IMR-90 (cell line): ENCODE measurements at regions not wholly inside any gene's neighbourhood (a gene's known extent, or its start where the extent isn't known, plus 50 kb on each side); places are given as distances from the start of the nearest gene placed in this dataset.

Experiments used
- ATAC-seq: fragments of 200-7000 bp; cut with Tn5 transposase; 2 replicates; pipeline ENCODE4 v1.9.1; 2020; ENCODE audit warnings: low read depth, mild to moderate bottlenecking, moderate library complexity
- BruUV-seq: library from RNA; stranded (reverse); fragments of 400-500 nt; replicated peaks from 2 replicates; lab custom pipeline; 2021; lab: Mats Ljungman, UMichigan
- CTCF ChIA-PET: fragments of 300-600 bp; formaldehyde crosslinking; extraction: SDS; loops from one replicate; lab custom pipeline; 2021; ENCODE audit warnings: antibody characterized with exemption; lab: Yijun Ruan, JAX
- POLR2A ChIA-PET: fragments of 300-600 bp; sonication (Branson Sonifier 250); formaldehyde crosslinking; loops from one replicate; lab custom pipeline; 2022; ENCODE audit warnings: antibody characterized with exemption; ENCODE audit not compliant: unreplicated experiment; lab: Charles Lee
- DNase-seq: peaks from one replicate; pipeline ENCODE4 v3.0.0; 2013
- H2AFZ ChIP-seq: replicated peaks from 2 replicates; pipeline ENCODE3; 2013; ENCODE audit warnings: low read length, mild to moderate bottlenecking; ENCODE audit not compliant: poor library complexity
- H2AK5ac ChIP-seq: 2 replicates; pipeline ENCODE4 v1.6.1; 2013; ENCODE audit warnings: low read depth, low read length, inconsistent platforms
- H2AK9ac ChIP-seq: replicated peaks from 2 replicates; pipeline ENCODE3; 2013; ENCODE audit warnings: mild to moderate bottlenecking, low read depth, low read length, moderate library complexity; ENCODE audit not compliant: poor library complexity
- H2BK120ac ChIP-seq: 2 replicates; pipeline ENCODE4 v1.6.1; 2013; ENCODE audit warnings: low read depth, low read length, inconsistent platforms
- H2BK15ac ChIP-seq: 3 replicates; pipeline ENCODE4 v1.6.1; 2013; ENCODE audit warnings: low read depth, low read length, inconsistent platforms
- H2BK20ac ChIP-seq: 2 replicates; pipeline ENCODE4 v1.6.1; 2013; ENCODE audit warnings: low read depth, mild to moderate bottlenecking, inconsistent platforms, low read length, moderate library complexity
- H2BK5ac ChIP-seq: 2 replicates; pipeline ENCODE4 v1.6.1; 2013; ENCODE audit warnings: mild to moderate bottlenecking, low read depth, low read length, inconsistent platforms; ENCODE audit not compliant: poor library complexity, severe bottlenecking
- H3K14ac ChIP-seq: replicated peaks from 2 replicates; pipeline ENCODE4 v1.6.1; 2013; ENCODE audit warnings: low read depth, low read length, inconsistent platforms
- H3K18ac ChIP-seq: 2 replicates; pipeline ENCODE4 v1.6.1; 2013; ENCODE audit warnings: low read depth, low read length, control low read depth
- H3K23ac ChIP-seq: 2 replicates; pipeline ENCODE4 v1.6.1; 2013; ENCODE audit warnings: low read depth, low read length, inconsistent platforms
- H3K27ac ChIP-seq: 2 replicates; pipeline ENCODE4 v1.5.1; 2013; ENCODE audit warnings: mild to moderate bottlenecking, control low read depth, low read length; ENCODE audit not compliant: insufficient read depth
- H3K27me3 ChIP-seq: 2 replicates; pipeline ENCODE4 v1.6.1; 2013; ENCODE audit warnings: low read length; ENCODE audit not compliant: control insufficient read depth, insufficient read depth
- H3K36me3 ChIP-seq: 2 replicates; pipeline ENCODE4 v1.6.1; 2013; ENCODE audit warnings: low read length, mixed read lengths; ENCODE audit not compliant: control insufficient read depth, insufficient read depth
- H3K4ac ChIP-seq: 2 replicates; pipeline ENCODE4 v1.6.1; 2013; ENCODE audit warnings: low read depth, low read length, inconsistent platforms
- H3K4me1 ChIP-seq: 2 replicates; pipeline ENCODE4 v1.6.1; 2013; ENCODE audit warnings: low read length, mixed read lengths; ENCODE audit not compliant: control insufficient read depth, insufficient read depth
- H3K4me2 ChIP-seq: 2 replicates; pipeline ENCODE4 v1.6.1; 2013; ENCODE audit warnings: low read depth, mild to moderate bottlenecking, control low read depth, low read length, moderate library complexity
- H3K4me3 ChIP-seq: 2 replicates; pipeline ENCODE4 v1.5.1; 2013; ENCODE audit warnings: low read depth, mild to moderate bottlenecking, control low read depth, low read length, moderate library complexity; ENCODE audit not compliant: insufficient read depth
- H3K56ac ChIP-seq: 2 replicates; pipeline ENCODE4 v1.6.1; 2013; ENCODE audit warnings: low read length, inconsistent platforms; ENCODE audit not compliant: insufficient read depth; ENCODE audit errors: extremely low read depth
- H3K79me1 ChIP-seq, 2 experiments: 2 replicates each; pipeline ENCODE4 v1.6.1; 2013; ENCODE audit warnings: low read length in 2 of 2, inconsistent platforms in 1 of 2, low read depth in 1 of 2
- H3K9ac ChIP-seq: 2 replicates; pipeline ENCODE4 v1.6.1; 2013; ENCODE audit warnings: low read depth, low read length, control low read depth
- H3K9me1 ChIP-seq: 2 replicates; pipeline ENCODE4 v1.6.1; 2013; ENCODE audit warnings: low read length, inconsistent platforms; ENCODE audit not compliant: insufficient read depth
- H3K9me3 ChIP-seq: 2 replicates; pipeline ENCODE4 v1.6.1; 2013; ENCODE audit warnings: low read length; ENCODE audit not compliant: control insufficient read depth, insufficient read depth
- H4K20me1 ChIP-seq: 2 replicates; pipeline ENCODE4 v1.6.1; 2013; ENCODE audit warnings: low read length, inconsistent platforms; ENCODE audit not compliant: insufficient read depth
- H4K5ac ChIP-seq: 2 replicates; pipeline ENCODE4 v1.6.1; 2013; ENCODE audit warnings: mild to moderate bottlenecking, low read depth, low read length, control low read depth
- H4K8ac ChIP-seq, 2 experiments: 2 replicates each; pipeline ENCODE4 v1.6.1; 2013; ENCODE audit warnings: low read depth in 2 of 2, low read length in 2 of 2, control low read depth in 1 of 2, inconsistent platforms in 1 of 2
- H4K91ac ChIP-seq: 2 replicates; pipeline ENCODE4 v1.6.1; 2013; ENCODE audit warnings: low read depth, low read length, inconsistent platforms; ENCODE audit not compliant: insufficient read depth
- BHLHE40 ChIP-seq: fragments of 150-350 bp; IDR thresholded peaks from 2 replicates; pipeline ENCODE4 v1.6.1; 2016; ENCODE audit warnings: mild to moderate bottlenecking, low read depth, low read length
- CEBPB ChIP-seq: IDR thresholded peaks from 2 replicates; pipeline ENCODE4 v1.6.1; 2012; ENCODE audit warnings: low read depth, low read length, improper control_type of control experiment
- CHD1 ChIP-seq: IDR thresholded peaks from 2 replicates; pipeline ENCODE4 v1.6.1; 2012; ENCODE audit warnings: low read depth, low read length, improper control_type of control experiment
- CTCF ChIP-seq: conservative IDR thresholded peaks from 2 replicates; pipeline ENCODE4 v1.5.1; 2012; ENCODE audit warnings: mild to moderate bottlenecking, low read depth, low read length, improper control_type of control experiment
- ELK1 ChIP-seq: fragments of 150-350 bp; IDR thresholded peaks from 2 replicates; pipeline ENCODE4 v1.6.1; 2016; ENCODE audit warnings: low read depth, mild to moderate bottlenecking, low read length, moderate library complexity, borderline replicate concordance
- FOS ChIP-seq: fragments of 150-350 bp; IDR thresholded peaks from 2 replicates; pipeline ENCODE4 v1.6.1; 2016; ENCODE audit warnings: low read depth, low read length
- MAFK ChIP-seq: IDR thresholded peaks from 2 replicates; pipeline ENCODE4 v1.6.1; 2012; ENCODE audit warnings: low read depth, low read length, improper control_type of control experiment
- MAZ ChIP-seq: IDR thresholded peaks from 2 replicates; pipeline ENCODE4 v1.6.1; 2012; ENCODE audit warnings: low read depth, mild to moderate bottlenecking, low read length, improper control_type of control experiment, moderate library complexity, borderline replicate concordance
- MXI1 ChIP-seq: IDR thresholded peaks from 2 replicates; pipeline ENCODE4 v1.6.1; 2012; ENCODE audit warnings: low read depth, mild to moderate bottlenecking, low read length, moderate library complexity, borderline replicate concordance
- NFE2L2 ChIP-seq: fragments of 150-350 bp; IDR thresholded peaks from 2 replicates; pipeline ENCODE4 v1.6.1; 2016; ENCODE audit warnings: low read depth, mild to moderate bottlenecking, low read length
- POLR2A ChIP-seq: IDR thresholded peaks from 2 replicates; pipeline ENCODE4 v1.6.1; 2012; ENCODE audit warnings: mild to moderate bottlenecking, low read depth, low read length
- RAD21 ChIP-seq: IDR thresholded peaks from 2 replicates; pipeline ENCODE4 v1.6.1; 2012; ENCODE audit warnings: low read length, improper control_type of control experiment
- RCOR1 ChIP-seq: IDR thresholded peaks from 2 replicates; pipeline ENCODE4 v1.6.1; 2012; ENCODE audit warnings: mild to moderate bottlenecking, low read length, improper control_type of control experiment; ENCODE audit not compliant: insufficient replicate concordance
- RFX5 ChIP-seq: IDR thresholded peaks from 2 replicates; pipeline ENCODE4 v1.8.0; 2012; ENCODE audit warnings: low read depth, mild to moderate bottlenecking, low read length, moderate library complexity
- USF2 ChIP-seq: fragments of 150-350 bp; IDR thresholded peaks from 2 replicates; pipeline ENCODE4 v1.6.1; 2017; ENCODE audit warnings: mild to moderate bottlenecking, antibody characterized with exemption, low read length, low read depth
- WGBS, 2 experiments: methylation state at CpG; one replicate each; pipeline versions ENCODE4 v1.1.5 to v1.1.7; 2013; ENCODE audit warnings: missing lambda C conversion rate in 2 of 2; ENCODE audit not compliant: insufficient read length in 1 of 2; ENCODE audit errors: extremely low coverage in 2 of 2; 5-methylcytosine and 5-hydroxymethylcytosine counted together
- dilution Hi-C: fragments of 300-500 bp; cut with HindIII; formaldehyde crosslinking; loops from one replicate; pipeline ENCODE4 v1.14.3; 2018; ENCODE audit warnings: low sequenced_read_pairs; ENCODE audit not compliant: unreplicated experiment
- in situ Hi-C: fragments of 300-500 bp; cut with MboI; formaldehyde crosslinking; loops from 3 replicates; pipeline ENCODE4 v1.14.3; 2019; ENCODE audit warnings: low sequenced_read_pairs, inconsistent platforms, mixed read lengths
- intact Hi-C: fragments of 100-400 bp; cut with micrococcal nuclease; formaldehyde crosslinking; loops from 2 replicates; pipeline ENCODE4 v1.10.0; 2022

GRCh38 chr5:172575816-172576545 is 65.1 kb upstream of the NEURL1B start:
- H2BK120ac ChIP-seq, result no peak overlapping the region
- no peak overlapping the region for H4K5ac ChIP-seq
- DNase-seq (no peak), ATAC-seq (no peak)
- H3K9me3 ChIP-seq, result peaks cover 8% of the 10 kb centered on the region; the same call in 1 of the 2 replicates
- H3K27ac ChIP-seq, result no peak overlapping the region
- in situ Hi-C loops (no loop called here), intact Hi-C loops (no loop called here), dilution Hi-C loops (no loop called here)
- POLR2A ChIA-PET, result no interaction called here
- H3K79me1 ChIP-seq, result no peaks in the 10 kb centered on the region
- H3K4ac ChIP-seq, result no peak overlapping the region
- no peak overlapping the region for H2AFZ ChIP-seq
- H4K91ac ChIP-seq, result no peak overlapping the region
- no peak overlapping the region for H4K8ac ChIP-seq
- H4K20me1 ChIP-seq, result no peaks in the 10 kb centered on the region
- H3K4me3 ChIP-seq, result no peak overlapping the region
- H2AK5ac ChIP-seq, result no peak overlapping the region
- H2BK20ac ChIP-seq, result no peak overlapping the region
- BruUV-seq, result no TSS peak
- no peak for TF ChIP-seq MAZ
- no peak for TF ChIP-seq BHLHE40
- TF ChIP-seq CHD1, result no peak
- TF ChIP-seq CEBPB, result no peak
- TF ChIP-seq NFE2L2, result no peak
- TF ChIP-seq MAFK, result no peak
- no peak for TF ChIP-seq CTCF
- no peak for TF ChIP-seq RFX5
- TF ChIP-seq FOS, result no peak
- no peak for TF ChIP-seq MXI1
- no peak for TF ChIP-seq RCOR1
- no peak for TF ChIP-seq RAD21
- TF ChIP-seq USF2, result no peak
- TF ChIP-seq ELK1, result no peak
- no peak for TF ChIP-seq POLR2A
- no peak overlapping the region for H2BK15ac ChIP-seq
- H3K27me3 ChIP-seq, result peaks cover 78% of the 10 kb centered on the region
- CTCF ChIA-PET, result no interaction called here
- no peak overlapping the region for H3K14ac ChIP-seq
- H3K4me1 ChIP-seq, result no peaks in the 10 kb centered on the region
- H3K9ac ChIP-seq, result no peak overlapping the region
- no peak overlapping the region for H3K56ac ChIP-seq
- no peak overlapping the region for H3K4me2 ChIP-seq
- no peaks in the 10 kb centered on the region; the same call in 1 of the 2 replicates for H3K9me1 ChIP-seq
- 58% methylated on average over 2 of the region's 10 CpGs; no CpG with 5 or more reads in 1 of the 2 experiments for WGBS, 2 experiments
- no peak overlapping the region for H3K23ac ChIP-seq
- H3K36me3 ChIP-seq, result no peaks in the 10 kb centered on the region
- no peak overlapping the region for H2BK5ac ChIP-seq
- H2AK9ac ChIP-seq, result no peak overlapping the region
- no peak overlapping the region for H3K18ac ChIP-seq
